Heart left ventricle (tissue), 13 donors: ENCODE measurements at regions not wholly inside any gene's neighbourhood (a gene's known extent, or its start where the extent isn't known, plus 50 kb on each side); places are given as distances from the start of the nearest gene placed in this dataset.

Experiments used
- POLR2A ChIP-seq, 2 donors: fragments of 450-650 bp; IDR thresholded peaks; one replicate each; pipeline ENCODE4 v1.6.1; 2017; ENCODE audit warnings: antibody characterized with exemption in 2 of 2, mild to moderate bottlenecking in 2 of 2, moderate library complexity in 2 of 2
- TF ChIP-seq, protein P1 (sequence below), 12 donors: fragments of 200-600 bp; sonication (generic) in 4 of 12; IDR thresholded peaks; one replicate each; pipeline versions ENCODE4 v1.5.0 to v1.8.0; 2018 to 2022; ENCODE audit warnings: antibody characterized with exemption in 12 of 12, mild to moderate bottlenecking in 5 of 12
- donor health status: ischemic (EF 13 %, LVEDD 7.1; RV severe dilation, severe dysfunction).
- donor health status: DM: no; HTN: yes; CAD: no.
- donor health status: DM: no; HTN: no; CAD: no.
- donor health status: ischemic (EF 25% LVEDD 6.9; RV normal size, moderate dysfunction).
- donor health status: ischemic (EF 25% LVEDD 5.7; RV mildly dilated, moderate dysfunction).
- donor health status: ischemic (EF 35%, LVEDD 5.7; RV mildly dilated, moderate dysfunction).
- donor health status: nonischemic (EF 11% LVEDD 7.7; RV severe dilation, severe dysfunction).
- donor health status: DM: yes; HTN: yes; CAD: no.
- donor health status: PGD.
- donor health status: ischemic (EF 29% LVEDD 5.4; RV normal size, mild dysfunction).
- donor health status: nonischemic (EF 23%, LVEDD 6.1; RV moderate dilation, normal function).

DNA sequence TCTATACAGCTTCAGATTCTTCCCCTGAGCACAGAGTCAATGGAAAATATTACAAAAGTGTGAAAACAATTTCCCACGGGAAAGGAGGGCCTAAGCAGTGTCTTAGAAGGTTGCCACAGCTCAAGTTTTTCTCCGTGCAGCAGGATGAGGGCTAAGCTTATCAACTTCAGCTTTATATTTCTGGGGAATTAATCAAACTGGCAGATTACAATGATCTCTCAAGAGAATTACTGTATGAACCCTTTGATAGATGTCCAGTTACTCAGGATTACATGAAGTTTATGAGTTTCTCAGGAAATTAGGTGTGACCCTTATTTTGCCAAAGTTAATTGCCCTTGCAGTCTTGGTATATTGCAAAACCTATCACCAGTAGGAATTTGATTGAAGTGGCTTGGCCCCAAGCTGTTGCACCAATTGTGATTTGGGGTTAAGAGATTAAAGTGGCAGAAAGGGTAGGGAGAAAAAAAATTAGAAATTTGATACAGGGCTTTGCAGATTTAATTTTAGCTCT, 298.4 kb downstream of the MAP2K6 start:
- no peak for TF ChIP-seq POLR2A (IDR thresholded peaks at IDR 0.05)
- TF ChIP-seq, protein P1, sequence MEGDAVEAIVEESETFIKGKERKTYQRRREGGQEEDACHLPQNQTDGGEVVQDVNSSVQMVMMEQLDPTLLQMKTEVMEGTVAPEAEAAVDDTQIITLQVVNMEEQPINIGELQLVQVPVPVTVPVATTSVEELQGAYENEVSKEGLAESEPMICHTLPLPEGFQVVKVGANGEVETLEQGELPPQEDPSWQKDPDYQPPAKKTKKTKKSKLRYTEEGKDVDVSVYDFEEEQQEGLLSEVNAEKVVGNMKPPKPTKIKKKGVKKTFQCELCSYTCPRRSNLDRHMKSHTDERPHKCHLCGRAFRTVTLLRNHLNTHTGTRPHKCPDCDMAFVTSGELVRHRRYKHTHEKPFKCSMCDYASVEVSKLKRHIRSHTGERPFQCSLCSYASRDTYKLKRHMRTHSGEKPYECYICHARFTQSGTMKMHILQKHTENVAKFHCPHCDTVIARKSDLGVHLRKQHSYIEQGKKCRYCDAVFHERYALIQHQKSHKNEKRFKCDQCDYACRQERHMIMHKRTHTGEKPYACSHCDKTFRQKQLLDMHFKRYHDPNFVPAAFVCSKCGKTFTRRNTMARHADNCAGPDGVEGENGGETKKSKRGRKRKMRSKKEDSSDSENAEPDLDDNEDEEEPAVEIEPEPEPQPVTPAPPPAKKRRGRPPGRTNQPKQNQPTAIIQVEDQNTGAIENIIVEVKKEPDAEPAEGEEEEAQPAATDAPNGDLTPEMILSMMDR (IDR thresholded peaks at IDR 0.05): no peak
